ENCODE measurements at regions not wholly inside any gene's neighbourhood (a gene's known extent, or its start where the extent isn't known, plus 50 kb on each side); places are given as distances from the start of the nearest gene placed in this dataset.

- DNase-seq: no peak
- intact Hi-C loops (cut with micrococcal nuclease): no loop called here
- CTCF ChIA-PET: no interaction called here
- no peaks in the 10 kb centered on the region for H3K27me3 Mint-ChIP-seq (ENCODE audit: low read depth)
- H3K27ac Mint-ChIP-seq: no peak overlapping the region
- peaks cover 17% of the 10 kb centered on the region for H3K9me3 Mint-ChIP-seq
- no peaks in the 10 kb centered on the region for H3K4me1 Mint-ChIP-seq (ENCODE audit: low read depth)
- H3K4me3 Mint-ChIP-seq: no peak overlapping the region
- H3K36me3 Mint-ChIP-seq (ENCODE audit: low read depth): no peaks in the 10 kb centered on the region
Observed at GRCh38 chr11:42200311-42200710, 740.9 kb upstream of the LRRC4C start.

GRCh38 chr11:42201603-42202148, 742.2 kb upstream of the LRRC4C start:
- no peaks in the 10 kb centered on the region for H3K27me3 Mint-ChIP-seq (ENCODE audit: low read depth)
- no peaks in the 10 kb centered on the region for H3K36me3 Mint-ChIP-seq (ENCODE audit: low read depth)
- no peaks in the 10 kb centered on the region for H3K4me1 Mint-ChIP-seq (ENCODE audit: low read depth)
- CTCF ChIA-PET: no interaction called here
- H3K27ac Mint-ChIP-seq: no peak overlapping the region
- DNase-seq: no peak
- peaks cover 11% of the 10 kb centered on the region for H3K9me3 Mint-ChIP-seq
- intact Hi-C loops (cut with micrococcal nuclease): no loop called here
- no peak overlapping the region for H3K4me3 Mint-ChIP-seq

GRCh38 chr11:42205518-42205917, 746.1 kb upstream of the LRRC4C start:
- no peaks in the 10 kb centered on the region for H3K4me1 Mint-ChIP-seq (ENCODE audit: low read depth)
- peaks cover 25% of the 10 kb centered on the region for H3K9me3 Mint-ChIP-seq

GRCh38 chr11:42225664-42226063, 766.2 kb upstream of the LRRC4C start:
- Mint-ChIP-seq H3K27me3 (ENCODE audit: low read depth) (no peaks in the 10 kb centered on the region), H3K4me3 (no peak overlapping the region), H3K36me3 (ENCODE audit: low read depth) (no peaks in the 10 kb centered on the region), H3K27ac (no peak overlapping the region), H3K4me1 (ENCODE audit: low read depth) (no peaks in the 10 kb centered on the region), H3K9me3 (peaks cover 10% of the 10 kb centered on the region)
- no peak for DNase-seq
- CTCF ChIA-PET: interaction anchor here (0.7 kb wide), 1 partner anchor 1127 kb away, joined by 3 read pairs; no protein-coding TSS in a partner anchor
- intact Hi-C loops (cut with micrococcal nuclease): no loop called here

More at GRCh38 chr11:42205518-42205917, 746.1 kb upstream of the LRRC4C start:
- Mint-ChIP-seq H3K27me3 (ENCODE audit: low read depth) (no peaks in the 10 kb centered on the region), H3K4me3 (no peak overlapping the region), H3K36me3 (ENCODE audit: low read depth) (no peaks in the 10 kb centered on the region), H3K27ac (no peak overlapping the region)
- no peak for DNase-seq
- CTCF ChIA-PET: no interaction called here
- intact Hi-C loops (cut with micrococcal nuclease): no loop called here

GRCh38 chr11:42232673-42233072, 773.2 kb upstream of the LRRC4C start:
- no peak for DNase-seq
- CTCF ChIA-PET: no interaction called here
- Mint-ChIP-seq H3K9me3 (peaks cover 2% of the 10 kb centered on the region), H3K27me3 (ENCODE audit: low read depth) (no peaks in the 10 kb centered on the region), H3K27ac (no peak overlapping the region), H3K36me3 (ENCODE audit: low read depth) (no peaks in the 10 kb centered on the region), H3K4me3 (no peak overlapping the region), H3K4me1 (ENCODE audit: low read depth) (no peaks in the 10 kb centered on the region)
- intact Hi-C loops (cut with micrococcal nuclease): no loop called here

GRCh38 chr11:42234451-42234951, 775.0 kb upstream of the LRRC4C start:
- Mint-ChIP-seq H3K4me1 (ENCODE audit: low read depth) (no peaks in the 10 kb centered on the region), H3K27ac (no peak overlapping the region), H3K36me3 (ENCODE audit: low read depth) (no peaks in the 10 kb centered on the region), H3K27me3 (ENCODE audit: low read depth) (no peaks in the 10 kb centered on the region), H3K4me3 (no peak overlapping the region), H3K9me3 (peaks cover 7% of the 10 kb centered on the region)
- intact Hi-C loops (cut with micrococcal nuclease): no loop called here
- CTCF ChIA-PET: no interaction called here
- no peak for DNase-seq

GRCh38 chr11:42237701-42238235, 778.3 kb upstream of the LRRC4C start:
- peaks cover 7% of the 10 kb centered on the region for H3K9me3 Mint-ChIP-seq
- no peaks in the 10 kb centered on the region for H3K4me1 Mint-ChIP-seq (ENCODE audit: low read depth)
- no peak overlapping the region for H3K4me3 Mint-ChIP-seq
- no peaks in the 10 kb centered on the region for H3K27me3 Mint-ChIP-seq (ENCODE audit: low read depth)
- no peak overlapping the region for H3K27ac Mint-ChIP-seq
- H3K36me3 Mint-ChIP-seq (ENCODE audit: low read depth): no peaks in the 10 kb centered on the region
- CTCF ChIA-PET: no interaction called here
- intact Hi-C loops (cut with micrococcal nuclease): no loop called here
- DNase-seq: no peak

GRCh38 chr11:42239188-42239587, 779.7 kb upstream of the LRRC4C start:
- intact Hi-C loops (cut with micrococcal nuclease): no loop called here
- no peak overlapping the region for H3K4me3 Mint-ChIP-seq
- CTCF ChIA-PET: no interaction called here
- H3K36me3 Mint-ChIP-seq (ENCODE audit: low read depth): no peaks in the 10 kb centered on the region
- peaks cover 7% of the 10 kb centered on the region for H3K9me3 Mint-ChIP-seq
- H3K27ac Mint-ChIP-seq: no peak overlapping the region
- no peak for DNase-seq
- H3K27me3 Mint-ChIP-seq (ENCODE audit: low read depth): no peaks in the 10 kb centered on the region
- H3K4me1 Mint-ChIP-seq (ENCODE audit: low read depth): no peaks in the 10 kb centered on the region

GRCh38 chr11:42243385-42243784, 783.9 kb upstream of the LRRC4C start:
- no peak for DNase-seq
- Mint-ChIP-seq H3K36me3 (ENCODE audit: low read depth) (no peaks in the 10 kb centered on the region), H3K9me3 (peaks cover 8% of the 10 kb centered on the region), H3K4me3 (no peak overlapping the region), H3K4me1 (ENCODE audit: low read depth) (no peaks in the 10 kb centered on the region), H3K27me3 (ENCODE audit: low read depth) (no peaks in the 10 kb centered on the region), H3K27ac (no peak overlapping the region)
- intact Hi-C loops (cut with micrococcal nuclease): no loop called here
- CTCF ChIA-PET: no interaction called here

GRCh38 chr11:42244376-42244775, 784.9 kb upstream of the LRRC4C start:
- CTCF ChIA-PET: no interaction called here
- H3K27ac Mint-ChIP-seq: no peak overlapping the region
- no peak overlapping the region for H3K4me3 Mint-ChIP-seq
- no peaks in the 10 kb centered on the region for H3K27me3 Mint-ChIP-seq (ENCODE audit: low read depth)
- DNase-seq: no peak
- no peaks in the 10 kb centered on the region for H3K4me1 Mint-ChIP-seq (ENCODE audit: low read depth)
- H3K9me3 Mint-ChIP-seq: peaks cover 6% of the 10 kb centered on the region
- no peaks in the 10 kb centered on the region for H3K36me3 Mint-ChIP-seq (ENCODE audit: low read depth)
- intact Hi-C loops (cut with micrococcal nuclease): no loop called here

GRCh38 chr11:42249401-42249800, 789.9 kb upstream of the LRRC4C start:
- intact Hi-C loops (cut with micrococcal nuclease): no loop called here
- Mint-ChIP-seq H3K9me3 (peaks cover 6% of the 10 kb centered on the region), H3K4me1 (ENCODE audit: low read depth) (no peaks in the 10 kb centered on the region), H3K27me3 (ENCODE audit: low read depth) (no peaks in the 10 kb centered on the region), H3K36me3 (ENCODE audit: low read depth) (no peaks in the 10 kb centered on the region), H3K27ac (no peak overlapping the region), H3K4me3 (no peak overlapping the region)
- CTCF ChIA-PET: no interaction called here
- DNase-seq: no peak

GRCh38 chr11:42249956-42250355, 790.5 kb upstream of the LRRC4C start:
- no peak overlapping the region for H3K27ac Mint-ChIP-seq
- intact Hi-C loops (cut with micrococcal nuclease): no loop called here
- H3K4me1 Mint-ChIP-seq (ENCODE audit: low read depth): no peaks in the 10 kb centered on the region
- no peak for DNase-seq
- H3K4me3 Mint-ChIP-seq: no peak overlapping the region
- CTCF ChIA-PET: no interaction called here
- H3K36me3 Mint-ChIP-seq (ENCODE audit: low read depth): no peaks in the 10 kb centered on the region
- peaks cover 4% of the 10 kb centered on the region for H3K9me3 Mint-ChIP-seq
- H3K27me3 Mint-ChIP-seq (ENCODE audit: low read depth): no peaks in the 10 kb centered on the region

- H3K27me3 Mint-ChIP-seq (ENCODE audit: low read depth): no peaks in the 10 kb centered on the region
- peaks cover 6% of the 10 kb centered on the region for H3K9me3 Mint-ChIP-seq
- H3K4me1 Mint-ChIP-seq (ENCODE audit: low read depth): no peaks in the 10 kb centered on the region
- DNase-seq: no peak
- no peak overlapping the region for H3K27ac Mint-ChIP-seq
- H3K4me3 Mint-ChIP-seq: no peak overlapping the region
- H3K36me3 Mint-ChIP-seq (ENCODE audit: low read depth): no peaks in the 10 kb centered on the region
- intact Hi-C loops (cut with micrococcal nuclease): no loop called here
- CTCF ChIA-PET: no interaction called here
Observed at GRCh38 chr11:42251984-42252383, 792.5 kb upstream of the LRRC4C start.
